HG03175 (cell line): ENCODE measurements at regions not wholly inside any gene's neighbourhood (a gene's known extent, or its start where the extent isn't known, plus 50 kb on each side); places are given as distances from the start of the nearest gene placed in this dataset.

Experiments
- ATAC-seq: cut with Tn5 transposase; IDR thresholded peaks from one replicate; pipeline ENCODE4 v1.9.1; 2021; ENCODE audit warnings: mild to moderate bottlenecking, moderate library complexity; ENCODE audit not compliant: unreplicated experiment

DNA sequence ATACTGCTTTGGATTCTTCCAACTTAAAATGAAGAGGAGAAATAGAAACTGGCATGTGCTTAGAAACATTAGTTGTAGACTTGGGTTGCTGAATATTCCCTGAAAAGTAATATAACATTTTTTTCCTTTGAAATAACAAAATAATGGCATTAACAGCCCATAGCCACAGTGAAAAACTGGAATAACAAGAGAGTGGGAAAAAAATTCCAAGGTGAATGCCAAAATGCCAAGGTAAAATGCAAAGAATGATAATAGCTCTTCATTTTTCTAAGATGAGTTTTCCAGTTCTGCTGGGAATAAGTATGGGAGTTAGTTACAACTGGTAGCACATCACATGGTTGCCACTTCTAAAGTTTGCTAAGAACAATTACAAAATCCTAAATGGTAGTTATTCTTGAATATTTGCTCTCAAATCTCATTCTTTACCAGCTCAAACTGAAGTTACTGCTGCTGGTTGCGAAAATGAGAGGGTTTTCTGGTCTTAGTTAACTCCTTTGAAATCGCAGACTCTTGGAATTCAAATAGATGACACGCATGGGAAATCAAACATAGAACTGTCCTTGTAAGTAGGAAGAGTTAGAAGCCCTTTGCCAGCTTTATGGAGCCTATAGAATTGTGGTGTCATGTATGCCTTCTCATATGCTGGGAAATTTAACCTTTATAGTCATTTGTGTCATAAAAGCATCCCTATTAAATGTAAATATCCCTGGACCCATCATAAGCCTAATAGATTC is 165.0 kb upstream of the DCN start:
- ATAC-seq = no peak

DNA sequence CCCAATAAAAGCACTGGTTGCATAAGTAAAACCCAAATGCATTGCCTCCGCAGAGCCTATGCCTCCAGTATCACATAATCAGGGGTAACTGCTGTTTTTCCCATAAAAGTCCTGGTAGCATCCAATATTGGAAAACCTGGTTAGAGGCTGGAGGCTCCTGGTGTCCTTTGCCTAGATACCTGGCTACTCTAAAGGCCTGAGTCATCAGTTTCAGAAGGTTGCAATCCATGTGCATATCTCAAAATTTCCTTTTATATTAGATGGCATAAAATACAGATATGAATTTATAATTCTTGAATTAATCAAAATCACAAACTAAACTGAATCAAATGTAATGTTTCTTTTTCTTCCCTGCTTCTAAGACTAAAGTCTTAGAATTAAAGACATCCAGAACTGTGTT is 164.2 kb upstream of the DCN start:
- no peak for ATAC-seq

DNA sequence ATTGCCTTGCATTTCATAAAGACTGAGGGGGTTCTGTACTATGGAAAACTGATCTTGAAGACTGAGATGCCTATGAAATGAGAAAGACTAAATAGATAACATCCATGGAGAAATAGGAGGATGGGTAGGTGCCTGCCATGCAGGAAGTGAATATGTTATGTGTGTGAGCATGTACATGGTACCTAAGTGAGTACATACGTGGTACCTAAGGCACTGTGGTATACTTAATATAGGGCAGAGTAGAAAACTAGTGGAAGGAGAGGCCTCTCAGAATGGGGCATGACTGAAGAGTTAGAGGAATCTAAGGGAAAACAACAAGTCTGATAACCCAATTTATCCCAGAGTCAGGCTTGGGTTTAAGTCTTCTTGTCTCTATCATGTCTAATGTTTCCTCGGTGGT is 161.8 kb upstream of the DCN start:
- no peak for ATAC-seq

DNA sequence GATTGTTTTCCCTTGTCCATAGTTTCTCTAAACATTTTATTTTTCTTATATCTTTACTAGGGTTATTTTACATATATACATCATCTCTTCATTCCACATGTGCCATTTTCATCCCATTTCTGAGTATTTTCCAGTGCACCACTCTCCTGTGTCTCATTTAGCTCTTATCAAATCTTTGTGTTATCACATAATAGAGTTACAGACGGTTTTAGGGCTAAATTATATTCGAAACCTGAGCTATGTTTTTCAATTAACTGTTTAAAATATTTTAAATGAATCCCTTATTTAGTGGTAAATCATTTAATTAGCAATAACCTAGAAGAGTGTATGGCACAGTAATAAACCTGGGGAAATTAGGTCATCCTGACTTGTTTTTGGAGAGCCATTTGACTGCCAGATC is 160.4 kb upstream of the DCN start:
- no peak for ATAC-seq

- no peak for ATAC-seq
Measured at GRCh38 chr12:91339106-91339505, 156.5 kb upstream of the DCN start.

DNA sequence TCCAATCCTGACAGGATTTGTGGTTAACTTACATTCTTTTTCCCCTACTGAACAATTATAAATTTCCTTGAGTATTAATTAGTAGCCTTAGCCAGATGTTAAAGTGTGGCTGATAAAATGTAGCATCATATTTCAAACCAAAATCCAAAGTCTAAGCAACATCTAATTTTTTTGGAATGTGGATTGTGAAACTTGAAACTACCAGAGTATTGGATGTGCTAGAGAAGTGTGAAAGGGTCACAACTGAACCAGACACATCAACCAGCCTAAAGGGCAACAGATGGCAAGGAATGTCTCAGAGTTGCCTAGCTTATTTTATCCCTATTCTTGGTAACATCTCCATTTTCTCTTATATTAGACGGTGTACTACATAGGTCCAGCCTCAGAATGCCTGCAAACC is 153.1 kb upstream of the DCN start:
- no peak for ATAC-seq

DNA sequence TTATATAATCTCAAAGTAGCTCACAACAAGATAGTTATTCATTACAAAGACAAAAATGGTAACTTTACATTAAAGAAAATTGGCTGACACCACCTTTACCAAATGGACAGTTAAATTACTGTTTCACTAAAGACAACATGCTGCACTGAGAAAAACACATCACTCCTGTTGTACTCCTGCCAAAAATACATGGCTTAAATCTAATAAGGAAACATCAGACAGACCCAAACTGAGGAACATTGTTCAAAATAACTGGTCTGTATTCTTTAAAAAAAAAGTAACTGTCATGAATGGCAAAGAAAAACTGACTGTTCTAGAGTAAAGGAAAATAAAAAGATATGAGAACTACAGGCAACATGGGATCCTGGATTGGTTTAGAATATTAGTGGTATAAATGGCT is 151.3 kb upstream of the DCN start:
- ATAC-seq = no peak

DNA sequence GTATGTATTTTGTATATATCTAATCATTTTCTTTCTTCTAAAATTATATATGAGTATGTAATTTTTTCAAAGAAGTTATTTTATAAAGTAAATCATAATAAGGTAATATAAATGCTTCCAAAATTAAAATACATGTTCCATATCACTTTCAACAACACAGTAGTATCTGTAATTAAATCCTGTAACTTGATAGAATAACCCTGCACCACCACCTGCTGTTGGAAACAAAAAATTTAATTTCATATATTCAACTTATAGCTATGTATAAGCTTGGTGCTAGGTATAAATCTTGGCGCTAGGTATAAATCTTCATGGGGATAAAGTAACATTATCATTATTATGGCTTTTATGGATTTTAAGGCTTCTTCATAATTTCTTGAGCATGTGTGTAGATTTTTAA is 149.7 kb upstream of the DCN start:
- no peak for ATAC-seq

- ATAC-seq = no peak
Measured at GRCh38 chr12:91331371-91331770, 148.8 kb upstream of the DCN start.

DNA sequence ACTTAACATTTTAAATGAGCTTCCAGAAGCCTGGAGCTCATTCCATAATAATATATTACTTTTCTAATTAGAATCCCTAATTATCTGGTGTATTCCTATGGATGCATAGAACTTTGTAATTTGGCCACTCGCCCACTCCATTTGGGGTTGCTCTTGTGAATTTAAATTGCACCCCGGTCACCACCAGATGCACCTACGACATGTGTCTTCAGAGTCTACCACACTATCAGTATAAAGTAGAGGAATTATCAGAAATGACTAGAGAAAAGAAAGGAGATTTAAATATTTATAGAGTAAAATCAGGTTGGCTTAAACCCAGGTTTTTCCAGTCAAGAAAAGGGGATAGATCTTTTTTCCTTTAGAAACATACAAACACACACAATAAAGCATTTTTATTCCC is 145.8 kb upstream of the DCN start:
- ATAC-seq = no peak

- no peak for ATAC-seq
Measured at GRCh38 chr12:91327889-91328288, 145.3 kb upstream of the DCN start.

GRCh38 chr12:91327131-91327530 is 144.5 kb upstream of the DCN start:
- ATAC-seq = no peak

- peak; percentile 75 for ATAC-seq
Measured at GRCh38 chr12:91326058-91327027, 143.7 kb upstream of the DCN start.

GRCh38 chr12:91320999-91321398 is 138.4 kb upstream of the DCN start:
- no peak for ATAC-seq

DNA sequence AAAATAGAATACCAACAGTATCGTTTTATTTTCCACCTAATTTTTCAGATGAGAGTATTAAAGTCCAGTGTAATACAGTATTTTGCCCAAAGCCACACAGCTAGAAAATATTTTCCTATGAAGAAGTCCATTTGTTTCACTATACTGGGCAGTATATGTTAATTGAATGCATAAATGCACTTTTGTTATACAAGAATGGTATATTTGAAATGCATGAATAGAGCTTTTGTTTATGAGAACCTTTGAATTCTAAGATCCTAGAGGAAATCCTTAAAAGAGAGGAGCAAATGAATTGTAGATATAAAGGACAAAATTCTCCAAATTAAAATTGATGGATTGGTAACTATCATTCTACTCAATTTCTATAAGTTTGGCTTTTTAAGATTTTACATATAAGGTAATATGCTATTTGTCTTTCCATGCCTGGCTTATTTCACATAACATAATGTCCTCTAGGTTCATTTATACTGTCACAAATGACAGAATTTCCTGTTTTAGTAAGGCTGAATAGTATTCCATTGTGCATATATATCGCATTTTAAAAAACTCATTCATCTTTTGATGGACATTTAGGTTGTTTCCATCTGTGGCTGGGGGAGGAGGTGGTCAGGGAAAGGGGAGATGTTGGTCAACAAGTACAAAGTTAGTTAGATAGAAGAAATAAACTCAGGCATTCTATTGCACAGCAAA is 136.6 kb upstream of the DCN start:
- no peak for ATAC-seq

- ATAC-seq = no peak
Measured at GRCh38 chr12:91317306-91317705, 134.7 kb upstream of the DCN start.

DNA sequence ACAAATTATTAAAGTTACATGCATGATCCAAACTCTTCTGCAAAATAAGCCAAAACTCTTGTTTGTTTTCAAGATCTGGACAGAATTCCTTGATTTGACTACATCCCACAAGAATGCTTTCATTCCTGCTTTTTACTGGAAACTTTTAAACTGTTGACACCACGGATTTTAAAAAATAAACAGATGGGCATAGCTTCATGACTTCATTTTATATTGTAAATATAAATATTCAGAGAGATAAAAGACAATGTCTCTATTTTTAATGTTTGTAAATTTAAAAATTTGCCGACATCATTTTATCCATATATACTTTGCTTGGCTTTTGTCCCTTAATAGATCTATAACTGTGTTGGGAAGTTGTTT is 134.3 kb upstream of the DCN start:
- ATAC-seq = no peak

GRCh38 chr12:91316161-91316906 is 133.7 kb upstream of the DCN start:
- ATAC-seq = no peak

DNA sequence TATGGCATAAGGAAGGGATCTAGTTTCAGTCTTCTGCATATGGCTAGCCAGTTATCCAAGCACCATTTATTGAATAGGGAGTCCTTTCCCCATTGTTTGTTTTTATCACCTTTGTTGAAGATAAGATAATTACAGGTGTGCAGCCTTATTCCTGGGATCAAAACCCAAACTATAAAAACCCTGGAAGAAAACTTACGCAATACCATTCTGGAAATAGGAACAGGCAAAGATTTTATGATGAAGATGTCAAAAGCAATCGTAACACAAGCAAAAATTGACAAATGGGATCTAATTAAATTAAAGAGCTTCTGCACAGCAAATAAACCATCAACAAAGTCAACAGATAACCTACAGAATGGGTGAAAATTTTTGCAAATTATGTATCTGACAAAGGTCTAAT is 128.5 kb upstream of the DCN start:
- ATAC-seq = no peak

GRCh38 chr12:91309450-91309849 is 126.8 kb upstream of the DCN start:
- no peak for ATAC-seq
